HG03354 (cell line): ENCODE measurements at regions not wholly inside any gene's neighbourhood (a gene's known extent, or its start where the extent isn't known, plus 50 kb on each side); places are given as distances from the start of the nearest gene placed in this dataset.

Experiments used
- ATAC-seq: cut with Tn5 transposase; IDR thresholded peaks from one replicate; pipeline ENCODE4 v1.9.1; 2021; ENCODE audit warnings: mild to moderate bottlenecking; ENCODE audit not compliant: unreplicated experiment, poor library complexity, severe bottlenecking

GRCh38 chr18:34457761-34458160 is 233.0 kb upstream of the NOL4 start:
- ATAC-seq: no peak

GRCh38 chr18:34458410-34458977 is 233.8 kb upstream of the NOL4 start:
- no peak for ATAC-seq

- no peak for ATAC-seq
Measured at GRCh38 chr18:34461266-34461665, 236.6 kb upstream of the NOL4 start.

GRCh38 chr18:34467058-34467457 is 242.3 kb upstream of the NOL4 start:
- peak; percentile 94 for ATAC-seq

- no peak for ATAC-seq
Measured at GRCh38 chr18:34480162-34480700, 229.9 kb upstream of the DTNA start.

GRCh38 chr18:34482204-34482603 is 227.9 kb upstream of the DTNA start:
- no peak for ATAC-seq

- ATAC-seq: no peak
Measured at GRCh38 chr18:34483198-34483597, 226.9 kb upstream of the DTNA start.

GRCh38 chr18:34491719-34492118 is 218.4 kb upstream of the DTNA start:
- no peak for ATAC-seq

GRCh38 chr18:34492652-34493051 is 217.4 kb upstream of the DTNA start:
- no peak for ATAC-seq

GRCh38 chr18:34493099-34493544 is 217.0 kb upstream of the DTNA start:
- peak; percentile 72 for ATAC-seq

GRCh38 chr18:34493566-34494358 is 216.3 kb upstream of the DTNA start:
- ATAC-seq: peak; percentile 70

- no peak for ATAC-seq
Measured at GRCh38 chr18:34494359-34494696, 215.8 kb upstream of the DTNA start.

GRCh38 chr18:34495506-34495905 is 214.6 kb upstream of the DTNA start:
- no peak for ATAC-seq

GRCh38 chr18:34501553-34501952 is 208.5 kb upstream of the DTNA start:
- ATAC-seq: no peak

GRCh38 chr18:34506198-34506597 is 203.9 kb upstream of the DTNA start:
- ATAC-seq: no peak

- ATAC-seq: no peak
Measured at GRCh38 chr18:34509163-34509562, 200.9 kb upstream of the DTNA start.

GRCh38 chr18:34509879-34510586 is 200.1 kb upstream of the DTNA start:
- ATAC-seq: no peak

GRCh38 chr18:34510926-34511325 is 199.2 kb upstream of the DTNA start:
- no peak for ATAC-seq

- no peak for ATAC-seq
Measured at GRCh38 chr18:34511435-34511834, 198.7 kb upstream of the DTNA start.

- no peak for ATAC-seq
Measured at GRCh38 chr18:34511879-34512278, 198.2 kb upstream of the DTNA start.

GRCh38 chr18:34514238-34514637 is 195.9 kb upstream of the DTNA start:
- no peak for ATAC-seq
